ENCODE measurements at regions not wholly inside any gene's neighbourhood (a gene's known extent, or its start where the extent isn't known, plus 50 kb on each side); places are given as distances from the start of the nearest gene placed in this dataset.
"Not testable (repeated sequence)": the region's sequence is repeated elsewhere in the genome, so short reads cannot be mapped to it uniquely, and the experiment has no call there.

- no peak for TF ChIP-seq Cebpa-rat (IDR thresholded peaks at IDR 0.05)
- no peak overlapping the region for H3K27ac ChIP-seq
- no peaks in the 10 kb centered on the region for H3K36me3 ChIP-seq
Observed at GRCh38 chr4:187903106-187903505, 92.5 kb upstream of the ZFP42 start.

DNA sequence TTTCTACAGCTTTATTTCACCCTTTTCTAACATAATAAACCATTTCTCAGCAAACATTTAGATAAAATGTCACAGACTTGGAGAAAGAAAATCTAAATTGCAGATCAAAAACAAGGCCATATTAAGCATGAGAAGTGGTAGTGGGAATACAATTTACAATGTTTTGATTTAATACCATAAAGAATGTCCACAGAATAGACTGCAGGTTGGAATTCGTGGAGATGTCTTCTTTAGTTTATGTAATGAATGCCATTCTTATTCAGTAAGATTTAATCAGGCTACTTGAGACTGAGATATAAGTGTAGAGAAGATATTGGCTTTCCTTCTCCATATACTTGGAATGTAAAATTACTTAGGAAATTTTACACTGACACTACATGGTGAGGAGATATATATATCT, 91.9 kb upstream of the ZFP42 start:
- no peaks in the 10 kb centered on the region for H3K4me1 ChIP-seq
- no peaks in the 10 kb centered on the region for H3K36me3 ChIP-seq
- no peak overlapping the region for H3K9ac ChIP-seq
- no peak overlapping the region for H3K27ac ChIP-seq
- no peaks in the 10 kb centered on the region for H4K20me1 ChIP-seq
- H3K4me3 ChIP-seq: no peak overlapping the region
- no peaks in the 10 kb centered on the region for H3K27me3 ChIP-seq
- no peak for TF ChIP-seq Cebpa-rat (IDR thresholded peaks at IDR 0.05)
- peaks cover 8% of the 10 kb centered on the region; the same call in 1 of the 2 replicates for H3K9me3 ChIP-seq
- no peak overlapping the region for H3K4me2 ChIP-seq

More at GRCh38 chr4:187903106-187903505, 92.5 kb upstream of the ZFP42 start:
- Histone ChIP-seq H4K20me1 (no peaks in the 10 kb centered on the region), H3K4me1 (no peaks in the 10 kb centered on the region), H3K27me3 (no peaks in the 10 kb centered on the region), H3K4me2 (no peak overlapping the region), H3K4me3 (no peak overlapping the region), H3K9me3 (peaks cover 8% of the 10 kb centered on the region; the same call in 1 of the 2 replicates), H3K9ac (no peak overlapping the region)

DNA sequence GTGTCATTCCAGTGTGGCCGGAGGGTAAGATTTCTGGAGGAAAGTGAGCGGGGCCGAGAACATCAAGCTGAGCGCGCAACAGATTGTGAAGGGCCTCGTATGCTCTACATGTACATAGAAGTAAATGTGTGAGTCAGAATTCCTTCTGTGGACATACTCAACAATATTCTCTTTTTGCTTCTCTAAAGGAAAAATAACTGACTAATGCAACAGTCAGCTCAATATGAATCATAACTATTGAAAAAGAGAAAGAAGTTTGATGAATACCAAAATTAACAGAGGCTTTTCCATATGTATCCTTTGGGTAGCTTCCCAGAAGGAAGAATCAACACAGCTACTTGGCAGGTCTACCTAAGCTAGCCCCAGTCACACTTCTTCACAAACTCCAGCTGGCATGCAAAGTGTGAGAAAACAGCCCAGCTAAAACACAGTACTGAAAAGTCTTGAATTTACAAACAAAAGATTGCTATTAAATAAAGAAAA, 87.5 kb upstream of the ZFP42 start:
- Histone ChIP-seq H3K27ac (no peak overlapping the region), H3K4me1 (no peaks in the 10 kb centered on the region), H3K27me3 (no peaks in the 10 kb centered on the region), H3K9ac (no peak overlapping the region), H3K4me3 (no peak overlapping the region), H3K9me3 (no peaks in the 10 kb centered on the region), H3K4me2 (no peak overlapping the region), H4K20me1 (no peaks in the 10 kb centered on the region), H3K36me3 (no peaks in the 10 kb centered on the region)
- TF ChIP-seq Cebpa-rat (IDR thresholded peaks at IDR 0.05): no peak

- no peak overlapping the region for H3K27ac ChIP-seq
- no peak overlapping the region for H3K4me2 ChIP-seq
- H4K20me1 ChIP-seq: no peaks in the 10 kb centered on the region
- no peaks in the 10 kb centered on the region for H3K27me3 ChIP-seq
- TF ChIP-seq Cebpa-rat (IDR thresholded peaks at IDR 0.05): no peak
- no peaks in the 10 kb centered on the region for H3K9me3 ChIP-seq
- H3K9ac ChIP-seq: no peak overlapping the region
- no peaks in the 10 kb centered on the region for H3K4me1 ChIP-seq
- no peak overlapping the region for H3K4me3 ChIP-seq
- H3K36me3 ChIP-seq: no peaks in the 10 kb centered on the region
Observed at GRCh38 chr4:187908731-187909130, 86.8 kb upstream of the ZFP42 start.

DNA sequence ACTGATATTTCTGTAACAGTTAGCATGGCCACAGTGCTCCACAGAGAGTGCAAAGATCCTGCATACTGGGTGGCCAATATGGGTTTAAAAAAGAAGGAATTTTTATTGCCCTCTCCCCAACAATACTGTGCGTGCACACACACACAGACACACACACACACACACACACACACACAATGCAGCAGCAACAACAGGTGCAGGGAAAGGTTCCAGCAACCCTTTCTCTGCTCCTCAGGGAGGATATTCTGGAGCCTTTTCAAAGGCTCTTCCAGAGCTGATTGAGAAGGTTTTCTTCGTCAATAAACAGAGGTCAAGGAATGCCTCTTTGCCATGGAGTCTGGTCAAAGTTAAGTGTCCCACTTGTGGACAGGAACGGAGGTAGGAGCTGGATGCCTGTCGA, 84.8 kb upstream of the ZFP42 start:
- no peaks in the 10 kb centered on the region for H3K4me1 ChIP-seq
- no peak overlapping the region for H3K4me3 ChIP-seq
- no peak for TF ChIP-seq Cebpa-rat (IDR thresholded peaks at IDR 0.05)
- H3K9me3 ChIP-seq: no peaks in the 10 kb centered on the region
- H3K9ac ChIP-seq: no peak overlapping the region
- H3K36me3 ChIP-seq: no peaks in the 10 kb centered on the region
- no peak overlapping the region for H3K4me2 ChIP-seq
- H3K27ac ChIP-seq: no peak overlapping the region
- H4K20me1 ChIP-seq: no peaks in the 10 kb centered on the region
- H3K27me3 ChIP-seq: no peaks in the 10 kb centered on the region

DNA sequence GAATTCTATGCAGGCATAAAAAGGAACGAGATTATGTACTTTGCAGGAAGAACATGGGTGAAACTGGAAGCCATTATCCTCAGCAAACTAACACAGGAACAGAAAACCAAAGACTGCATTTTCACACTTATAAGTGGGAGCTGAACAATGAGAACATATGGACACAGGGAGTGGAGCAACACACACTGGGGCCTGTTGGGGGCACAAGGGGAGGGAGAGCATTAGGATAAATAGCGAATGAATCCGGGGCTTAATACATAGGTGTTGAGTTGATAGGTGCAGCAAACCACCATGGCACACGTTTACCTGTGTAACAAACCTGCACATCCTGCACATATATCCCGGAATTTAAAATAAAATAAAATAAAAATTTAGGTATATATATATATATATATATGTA, 80.2 kb upstream of the ZFP42 start:
- H3K9me3 ChIP-seq, H3K27me3 ChIP-seq, H3K9ac ChIP-seq, H3K4me1 ChIP-seq, H3K4me3 ChIP-seq, H3K27ac ChIP-seq, H3K36me3 ChIP-seq, H3K4me2 ChIP-seq, H4K20me1 ChIP-seq: not testable (repeated sequence)

GRCh38 chr4:187919966-187920365, 75.6 kb upstream of the ZFP42 start:
- Histone ChIP-seq H3K4me2 (no peak overlapping the region), H3K4me3 (no peak overlapping the region), H3K9me3 (no peaks in the 10 kb centered on the region), H4K20me1 (no peaks in the 10 kb centered on the region), H3K36me3 (no peaks in the 10 kb centered on the region), H3K27me3 (no peaks in the 10 kb centered on the region), H3K27ac (no peak overlapping the region), H3K9ac (no peak overlapping the region), H3K4me1 (no peaks in the 10 kb centered on the region)
- TF ChIP-seq Cebpa-rat (IDR thresholded peaks at IDR 0.05): no peak

DNA sequence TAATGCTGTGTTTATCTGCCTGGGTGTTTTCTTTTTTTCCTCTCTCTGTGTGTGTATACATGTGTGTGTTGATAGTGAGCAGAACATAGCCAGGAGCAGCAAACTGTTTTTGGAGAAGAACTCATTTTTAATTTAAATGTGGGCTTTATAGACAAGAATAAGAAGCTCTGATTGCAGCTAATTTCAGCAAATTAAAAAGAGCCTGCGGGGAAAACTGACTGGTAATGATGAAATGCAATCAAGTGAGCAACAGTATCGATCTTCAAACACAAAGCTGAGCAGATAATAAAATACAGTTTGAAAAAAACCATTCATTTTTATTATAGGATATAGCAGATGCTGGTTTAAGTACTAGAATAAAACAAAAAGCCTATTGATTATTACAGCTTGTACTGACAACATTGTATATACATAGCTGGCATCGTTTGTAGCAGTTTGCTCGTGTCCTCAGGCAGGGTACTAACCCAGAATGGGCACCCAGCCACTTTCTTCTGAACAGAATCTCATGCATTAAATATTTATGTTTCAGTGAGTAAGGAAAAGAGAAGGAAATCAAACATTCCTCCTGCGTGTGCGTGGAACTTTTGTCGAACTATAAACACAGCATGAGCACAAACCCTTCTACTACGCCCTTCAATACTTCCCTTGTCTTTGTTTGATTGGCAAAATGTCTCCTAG, 73.5 kb upstream of the ZFP42 start:
- TF ChIP-seq Cebpa-rat (IDR thresholded peaks at IDR 0.05): no peak
- Histone ChIP-seq H4K20me1 (no peaks in the 10 kb centered on the region), H3K36me3 (no peaks in the 10 kb centered on the region), H3K4me3 (no peak overlapping the region), H3K27ac (no peak overlapping the region), H3K4me1 (no peaks in the 10 kb centered on the region), H3K27me3 (no peaks in the 10 kb centered on the region), H3K4me2 (no peak overlapping the region), H3K9ac (no peak overlapping the region), H3K9me3 (no peaks in the 10 kb centered on the region)

DNA sequence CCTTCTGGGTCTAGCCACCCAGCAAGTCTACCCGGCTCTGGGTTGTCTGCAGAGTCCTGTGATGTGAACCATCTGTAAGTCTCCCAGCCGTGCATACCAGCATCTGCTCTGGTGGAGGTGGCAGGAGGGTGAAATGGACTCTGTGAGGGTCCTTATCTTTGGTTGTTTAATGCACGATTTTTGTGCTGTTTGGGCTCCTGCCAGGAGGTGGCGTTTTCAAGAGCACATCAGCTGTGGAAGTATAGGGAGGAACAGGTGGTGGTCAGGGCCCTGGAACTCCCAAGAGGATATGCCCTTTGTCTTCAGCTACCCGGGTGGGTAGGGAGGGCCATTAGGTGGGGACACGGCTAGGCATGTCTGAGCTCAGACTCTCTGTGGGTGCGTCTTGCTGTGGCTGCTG, 66.5 kb upstream of the ZFP42 start:
- Histone ChIP-seq H3K36me3 (no peaks in the 10 kb centered on the region), H3K4me1 (no peaks in the 10 kb centered on the region), H4K20me1 (no peaks in the 10 kb centered on the region), H3K9me3 (no peaks in the 10 kb centered on the region), H3K4me3 (no peak overlapping the region), H3K27ac (no peak overlapping the region), H3K4me2 (no peak overlapping the region), H3K27me3 (no peaks in the 10 kb centered on the region), H3K9ac (no peak overlapping the region)
- no peak for TF ChIP-seq Cebpa-rat (IDR thresholded peaks at IDR 0.05)

DNA sequence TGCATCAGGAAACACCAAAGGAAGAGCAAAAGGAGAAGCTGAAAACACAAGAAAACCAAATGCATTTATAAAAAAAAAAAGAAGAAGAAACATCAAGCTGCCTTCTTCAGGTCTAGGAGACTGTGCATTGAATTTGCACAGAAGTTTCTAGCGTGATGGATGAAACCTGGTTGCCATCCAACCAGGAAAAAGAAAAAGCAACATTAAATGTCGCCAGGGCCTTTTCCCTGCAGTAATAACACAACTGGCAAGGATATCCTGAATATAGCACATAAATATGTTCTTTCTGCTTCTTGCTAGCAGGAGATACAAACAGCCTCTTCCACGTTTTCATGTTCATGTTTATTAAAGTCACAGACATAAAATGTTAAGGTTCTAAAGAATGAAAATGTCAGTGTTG, 60.8 kb upstream of the ZFP42 start:
- H3K9ac ChIP-seq: no peak overlapping the region
- TF ChIP-seq Cebpa-rat (IDR thresholded peaks at IDR 0.05): no peak
- no peaks in the 10 kb centered on the region for H4K20me1 ChIP-seq
- H3K27me3 ChIP-seq: no peaks in the 10 kb centered on the region
- H3K9me3 ChIP-seq: 0 out of 2 replicates have a peak, but pooled peaks cover 3% of the 10 kb centered on the region
- H3K4me2 ChIP-seq: no peak overlapping the region
- H3K36me3 ChIP-seq: no peaks in the 10 kb centered on the region
- H3K27ac ChIP-seq: no peak overlapping the region
- H3K4me1 ChIP-seq: no peaks in the 10 kb centered on the region
- H3K4me3 ChIP-seq: no peak overlapping the region

- no peaks in the 10 kb centered on the region for H3K4me1 ChIP-seq
- no peak overlapping the region for H3K9ac ChIP-seq
- H3K9me3 ChIP-seq: 0 out of 2 replicates have a peak, but pooled peaks cover 3% of the 10 kb centered on the region
- H3K27ac ChIP-seq: no peak overlapping the region
- no peaks in the 10 kb centered on the region for H3K27me3 ChIP-seq
- no peaks in the 10 kb centered on the region for H3K36me3 ChIP-seq
- no peak overlapping the region for H3K4me3 ChIP-seq
- H4K20me1 ChIP-seq: no peaks in the 10 kb centered on the region
- H3K4me2 ChIP-seq: no peak overlapping the region
- TF ChIP-seq Cebpa-rat (IDR thresholded peaks at IDR 0.05): no peak
Observed at GRCh38 chr4:187937557-187937956, 58.0 kb upstream of the ZFP42 start.
